IPS-18a (cell line): ENCODE measurements at regions not wholly inside any gene's neighbourhood (a gene's known extent, or its start where the extent isn't known, plus 50 kb on each side); places are given as distances from the start of the nearest gene placed in this dataset.

Experiments
- H3K27ac ChIP-seq: one replicate; pipeline ENCODE4 v1.5.1; 2013; ENCODE audit warnings: low read length
- H3K27me3 ChIP-seq: one replicate; pipeline ENCODE4 v1.6.1; 2013; ENCODE audit warnings: mild to moderate bottlenecking, low read length; ENCODE audit not compliant: control insufficient read depth, insufficient read depth
- H3K36me3 ChIP-seq: one replicate; pipeline ENCODE4 v1.6.1; 2013; ENCODE audit warnings: low read depth, low read length; ENCODE audit not compliant: control insufficient read depth
- H3K4me1 ChIP-seq: one replicate; pipeline ENCODE4 v1.6.1; 2013; ENCODE audit warnings: low read depth, low read length; ENCODE audit not compliant: control insufficient read depth
- H3K4me3 ChIP-seq: one replicate; pipeline ENCODE4 v1.5.1; 2013; ENCODE audit warnings: low read length
- H3K9ac ChIP-seq: one replicate; pipeline ENCODE4 v1.6.1; 2013; ENCODE audit warnings: mild to moderate bottlenecking, low read length, moderate library complexity
- H3K9me3 ChIP-seq: one replicate; pipeline ENCODE4 v1.6.1; 2013; ENCODE audit warnings: low read depth, low read length; ENCODE audit not compliant: control insufficient read depth

- H3K27ac ChIP-seq = no peak overlapping the region
- H3K9ac ChIP-seq = no peak overlapping the region
- no peaks in the 10 kb centered on the region for H3K9me3 ChIP-seq
- no peaks in the 10 kb centered on the region for H3K27me3 ChIP-seq
- H3K4me3 ChIP-seq = no peak overlapping the region
- H3K36me3 ChIP-seq = no peaks in the 10 kb centered on the region
- peaks cover 13% of the 10 kb centered on the region for H3K4me1 ChIP-seq
Measured at GRCh38 chr2:120912101-120912985, 176.7 kb downstream of the GLI2 start.

- H3K9me3 ChIP-seq = no peaks in the 10 kb centered on the region
- no peak overlapping the region for H3K4me3 ChIP-seq
- no peaks in the 10 kb centered on the region for H3K36me3 ChIP-seq
- no peaks in the 10 kb centered on the region for H3K27me3 ChIP-seq
- H3K9ac ChIP-seq = no peak overlapping the region
- H3K27ac ChIP-seq = no peak overlapping the region
- peaks cover 13% of the 10 kb centered on the region for H3K4me1 ChIP-seq
Measured at GRCh38 chr2:120913972-120914838, 178.5 kb downstream of the GLI2 start.

- Histone ChIP-seq H3K36me3 (no peaks in the 10 kb centered on the region), H3K9me3 (no peaks in the 10 kb centered on the region), H3K27me3 (no peaks in the 10 kb centered on the region), H3K4me1 (peaks cover 13% of the 10 kb centered on the region), H3K27ac (no peak overlapping the region), H3K9ac (no peak overlapping the region), H3K4me3 (no peak overlapping the region)
Measured at GRCh38 chr2:120914839-120915521, 179.3 kb downstream of the GLI2 start.

- Histone ChIP-seq H3K4me1 (peaks cover 13% of the 10 kb centered on the region), H3K4me3 (no peak overlapping the region), H3K9ac (no peak overlapping the region), H3K36me3 (no peaks in the 10 kb centered on the region), H3K27me3 (no peaks in the 10 kb centered on the region), H3K27ac (no peak overlapping the region), H3K9me3 (no peaks in the 10 kb centered on the region)
Measured at GRCh38 chr2:120915670-120916069, 180.0 kb downstream of the GLI2 start.

GRCh38 chr2:120916446-120916845 lies 180.8 kb downstream of the GLI2 start:
- Histone ChIP-seq H3K36me3 (no peaks in the 10 kb centered on the region), H3K27me3 (no peaks in the 10 kb centered on the region), H3K4me3 (no peak overlapping the region), H3K27ac (no peak overlapping the region), H3K9ac (no peak overlapping the region), H3K9me3 (no peaks in the 10 kb centered on the region), H3K4me1 (peaks cover 10% of the 10 kb centered on the region)

GRCh38 chr2:120917886-120918285 lies 182.2 kb downstream of the GLI2 start:
- Histone ChIP-seq H3K4me1 (peaks cover 8% of the 10 kb centered on the region), H3K36me3 (peaks cover under 1% of the 10 kb centered on the region), H3K9ac (no peak overlapping the region), H3K27me3 (no peaks in the 10 kb centered on the region), H3K27ac (no peak overlapping the region), H3K9me3 (no peaks in the 10 kb centered on the region), H3K4me3 (no peak overlapping the region)

- Histone ChIP-seq H3K9ac (no peak overlapping the region), H3K9me3 (no peaks in the 10 kb centered on the region), H3K27ac (no peak overlapping the region), H3K4me3 (no peak overlapping the region), H3K36me3 (peaks cover 5% of the 10 kb centered on the region), H3K27me3 (no peaks in the 10 kb centered on the region), H3K4me1 (peaks cover 8% of the 10 kb centered on the region)
Measured at GRCh38 chr2:120919216-120919615, 183.5 kb downstream of the GLI2 start.

- H3K27me3 ChIP-seq = no peaks in the 10 kb centered on the region
- H3K4me1 ChIP-seq = peaks cover 6% of the 10 kb centered on the region
- no peak overlapping the region for H3K4me3 ChIP-seq
- H3K9ac ChIP-seq = no peak overlapping the region
- H3K27ac ChIP-seq = no peak overlapping the region
- H3K9me3 ChIP-seq = no peaks in the 10 kb centered on the region
- peaks cover 5% of the 10 kb centered on the region for H3K36me3 ChIP-seq
Measured at GRCh38 chr2:120919771-120920453, 184.2 kb downstream of the GLI2 start.

GRCh38 chr2:120920454-120921148 lies 184.9 kb downstream of the GLI2 start:
- Histone ChIP-seq H3K4me3 (no peak overlapping the region), H3K9ac (no peak overlapping the region), H3K36me3 (peaks cover 5% of the 10 kb centered on the region), H3K27ac (no peak overlapping the region), H3K4me1 (no peaks in the 10 kb centered on the region), H3K9me3 (no peaks in the 10 kb centered on the region), H3K27me3 (no peaks in the 10 kb centered on the region)

- no peak overlapping the region for H3K4me3 ChIP-seq
- H3K9me3 ChIP-seq = no peaks in the 10 kb centered on the region
- H3K9ac ChIP-seq = no peak overlapping the region
- H3K36me3 ChIP-seq = peaks cover 5% of the 10 kb centered on the region
- H3K27me3 ChIP-seq = no peaks in the 10 kb centered on the region
- H3K27ac ChIP-seq = no peak overlapping the region
- H3K4me1 ChIP-seq = no peaks in the 10 kb centered on the region
Measured at GRCh38 chr2:120921457-120921856, 185.8 kb downstream of the GLI2 start.
